ENCODE measurements at regions not wholly inside any gene's neighbourhood (a gene's known extent, or its start where the extent isn't known, plus 50 kb on each side); places are given as distances from the start of the nearest gene placed in this dataset.

- Mint-ChIP-seq H3K4me1 (ENCODE audit: low read depth) (peaks cover 2% of the 10 kb centered on the region), H3K27me3 (peaks cover 11% of the 10 kb centered on the region), H3K27ac (no peak overlapping the region)
These were observed 289.1 kb downstream of the TRIB2 start for GRCh38 chr2:13005761-13006335.

GRCh38 chr2:13006426-13006825, 289.7 kb downstream of the TRIB2 start:
- Mint-ChIP-seq H3K27ac (no peak overlapping the region), H3K27me3 (peaks cover 11% of the 10 kb centered on the region)

More at GRCh38 chr2:13005761-13006335, 289.1 kb downstream of the TRIB2 start:
- Mint-ChIP-seq H3K9me3 (no peaks in the 10 kb centered on the region), H3K4me3 (no peak overlapping the region), H3K36me3 (ENCODE audit: low read depth) (no peaks in the 10 kb centered on the region)

GRCh38 chr2:13006829-13007717, 290.3 kb downstream of the TRIB2 start:
- Mint-ChIP-seq H3K27me3 (peaks cover 14% of the 10 kb centered on the region), H3K9me3 (no peaks in the 10 kb centered on the region), H3K36me3 (ENCODE audit: low read depth) (no peaks in the 10 kb centered on the region), H3K4me1 (ENCODE audit: low read depth) (no peaks in the 10 kb centered on the region), H3K4me3 (no peak overlapping the region), H3K27ac (no peak overlapping the region)

More at GRCh38 chr2:13006426-13006825, 289.7 kb downstream of the TRIB2 start:
- no peaks in the 10 kb centered on the region for H3K9me3 Mint-ChIP-seq
- H3K4me3 Mint-ChIP-seq = no peak overlapping the region
- H3K36me3 Mint-ChIP-seq (ENCODE audit: low read depth) = no peaks in the 10 kb centered on the region
- H3K4me1 Mint-ChIP-seq (ENCODE audit: low read depth) = no peaks in the 10 kb centered on the region

- Mint-ChIP-seq H3K27me3 (peaks cover 19% of the 10 kb centered on the region), H3K4me3 (no peak overlapping the region), H3K27ac (no peak overlapping the region), H3K36me3 (ENCODE audit: low read depth) (no peaks in the 10 kb centered on the region), H3K4me1 (ENCODE audit: low read depth) (no peaks in the 10 kb centered on the region), H3K9me3 (no peaks in the 10 kb centered on the region)
These were observed 292.4 kb downstream of the TRIB2 start for GRCh38 chr2:13009027-13009642.

- Mint-ChIP-seq H3K27ac (no peak overlapping the region), H3K9me3 (no peaks in the 10 kb centered on the region), H3K4me1 (ENCODE audit: low read depth) (no peaks in the 10 kb centered on the region), H3K36me3 (ENCODE audit: low read depth) (no peaks in the 10 kb centered on the region), H3K4me3 (no peak overlapping the region), H3K27me3 (peaks cover 23% of the 10 kb centered on the region)
These were observed 293.5 kb downstream of the TRIB2 start for GRCh38 chr2:13010283-13010682.

- Mint-ChIP-seq H3K4me3 (no peak overlapping the region), H3K4me1 (ENCODE audit: low read depth) (no peaks in the 10 kb centered on the region), H3K9me3 (no peaks in the 10 kb centered on the region), H3K27me3 (peaks cover 50% of the 10 kb centered on the region), H3K36me3 (ENCODE audit: low read depth) (no peaks in the 10 kb centered on the region), H3K27ac (no peak overlapping the region)
These were observed 298.0 kb downstream of the TRIB2 start for GRCh38 chr2:13014783-13015182.

GRCh38 chr2:13015532-13016320, 299.0 kb downstream of the TRIB2 start:
- Mint-ChIP-seq H3K36me3 (ENCODE audit: low read depth) (no peaks in the 10 kb centered on the region), H3K4me1 (ENCODE audit: low read depth) (no peaks in the 10 kb centered on the region), H3K27me3 (peaks cover 50% of the 10 kb centered on the region), H3K27ac (no peak overlapping the region), H3K9me3 (no peaks in the 10 kb centered on the region), H3K4me3 (no peak overlapping the region)

GRCh38 chr2:13018490-13018889, 301.8 kb downstream of the TRIB2 start:
- Mint-ChIP-seq H3K4me1 (ENCODE audit: low read depth) (no peaks in the 10 kb centered on the region), H3K4me3 (no peak overlapping the region), H3K27me3 (peaks cover 47% of the 10 kb centered on the region), H3K9me3 (no peaks in the 10 kb centered on the region), H3K27ac (no peak overlapping the region), H3K36me3 (ENCODE audit: low read depth) (no peaks in the 10 kb centered on the region)

- Mint-ChIP-seq H3K36me3 (ENCODE audit: low read depth) (no peaks in the 10 kb centered on the region), H3K27ac (no peak overlapping the region), H3K9me3 (no peaks in the 10 kb centered on the region), H3K4me1 (ENCODE audit: low read depth) (no peaks in the 10 kb centered on the region), H3K4me3 (no peak overlapping the region), H3K27me3 (peaks cover 46% of the 10 kb centered on the region)
These were observed 303.0 kb downstream of the TRIB2 start for GRCh38 chr2:13019781-13020180.

- Mint-ChIP-seq H3K27me3 (peaks cover 47% of the 10 kb centered on the region), H3K4me3 (no peak overlapping the region), H3K4me1 (ENCODE audit: low read depth) (no peaks in the 10 kb centered on the region), H3K9me3 (no peaks in the 10 kb centered on the region), H3K27ac (no peak overlapping the region), H3K36me3 (ENCODE audit: low read depth) (no peaks in the 10 kb centered on the region)
These were observed 303.7 kb downstream of the TRIB2 start for GRCh38 chr2:13020469-13020868.

GRCh38 chr2:13021470-13021957, 304.8 kb downstream of the TRIB2 start:
- Mint-ChIP-seq H3K4me1 (ENCODE audit: low read depth) (no peaks in the 10 kb centered on the region), H3K4me3 (no peak overlapping the region), H3K9me3 (no peaks in the 10 kb centered on the region), H3K27me3 (peaks cover 38% of the 10 kb centered on the region), H3K27ac (no peak overlapping the region), H3K36me3 (ENCODE audit: low read depth) (no peaks in the 10 kb centered on the region)

- H3K9me3 Mint-ChIP-seq = no peaks in the 10 kb centered on the region
- H3K4me3 Mint-ChIP-seq = no peak overlapping the region
- no peaks in the 10 kb centered on the region for H3K4me1 Mint-ChIP-seq (ENCODE audit: low read depth)
- peaks cover 15% of the 10 kb centered on the region for H3K27me3 Mint-ChIP-seq
- H3K27ac Mint-ChIP-seq = no peak overlapping the region
- no peaks in the 10 kb centered on the region for H3K36me3 Mint-ChIP-seq (ENCODE audit: low read depth)
These were observed 313.9 kb downstream of the TRIB2 start for GRCh38 chr2:13030606-13031005.

GRCh38 chr2:13034861-13035260, 318.1 kb downstream of the TRIB2 start:
- no peak overlapping the region for H3K27ac Mint-ChIP-seq
- H3K4me3 Mint-ChIP-seq = no peak overlapping the region
- H3K27me3 Mint-ChIP-seq = peaks cover 12% of the 10 kb centered on the region
- H3K4me1 Mint-ChIP-seq (ENCODE audit: low read depth) = no peaks in the 10 kb centered on the region
- H3K9me3 Mint-ChIP-seq = no peaks in the 10 kb centered on the region
- no peaks in the 10 kb centered on the region for H3K36me3 Mint-ChIP-seq (ENCODE audit: low read depth)

- H3K9me3 Mint-ChIP-seq = no peaks in the 10 kb centered on the region
- no peaks in the 10 kb centered on the region for H3K4me1 Mint-ChIP-seq (ENCODE audit: low read depth)
- no peak overlapping the region for H3K4me3 Mint-ChIP-seq
- H3K36me3 Mint-ChIP-seq (ENCODE audit: low read depth) = no peaks in the 10 kb centered on the region
- no peak overlapping the region for H3K27ac Mint-ChIP-seq
- H3K27me3 Mint-ChIP-seq = peaks cover 11% of the 10 kb centered on the region
These were observed 319.1 kb downstream of the TRIB2 start for GRCh38 chr2:13035866-13036265.

Measured in stimulated activated naive CD8-positive, alpha-beta T cell treated with anti-CD3 and anti-CD28 coated beads, Interleukin-15, Interleukin-2, amounts not matched to agents 100 ng/mL and 50 ng/mL, for 24 hours (primary cell).